ENCODE measurements at regions not wholly inside any gene's neighbourhood (a gene's known extent, or its start where the extent isn't known, plus 50 kb on each side); places are given as distances from the start of the nearest gene placed in this dataset.

DNA sequence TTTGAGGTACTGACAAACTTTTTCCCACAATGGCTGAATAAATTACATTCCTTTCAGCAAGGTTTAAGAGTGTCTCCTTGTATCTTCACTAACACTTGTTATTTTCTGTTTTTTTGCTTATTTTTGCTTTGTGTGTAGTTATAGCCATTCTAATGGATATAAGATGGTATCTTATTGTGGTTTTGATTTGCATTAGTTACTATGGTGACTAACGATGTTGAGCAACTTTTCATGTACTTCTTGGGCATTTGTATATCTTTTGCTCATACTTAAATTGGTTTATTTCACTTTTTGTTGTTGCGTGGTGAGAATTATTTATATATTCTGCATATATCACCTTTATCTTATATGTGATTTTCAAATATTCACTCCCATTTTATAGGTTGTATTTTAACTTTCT lies 79.9 kb upstream of the FSIP2 start:
- Histone ChIP-seq H2AK5ac (ENCODE audit: low read depth, low read length) (no peak overlapping the region), H3K14ac (ENCODE audit: insufficient read length) (no peak overlapping the region), H4K8ac (ENCODE audit: extremely low read depth, insufficient read depth, low read length) (no peak overlapping the region), H3K9ac (replicated peaks in 1 of 4; ENCODE audit: extremely low read depth in 1 of 4, low read depth in 3 of 4, low read length in 3 of 4) (no peak overlapping the region), H3K9me3 (ENCODE audit: insufficient read depth in 2 of 2, low read depth in 1 of 2, low read length in 1 of 2) (no peaks in the 10 kb centered on the region), H3K4me1 (replicated peaks in 1 of 4; ENCODE audit: control insufficient read depth in 3 of 4, insufficient read depth in 4 of 4, low read length in 3 of 4) (no peaks in the 10 kb centered on the region), H3K56ac (replicated peaks; ENCODE audit: insufficient read length, low read depth, low read length) (no peak overlapping the region), H3K27ac (ENCODE audit: low read depth, low read length) (no peak overlapping the region), H3K27me3 (replicated peaks in 1 of 4; ENCODE audit: control insufficient read depth in 3 of 4, extremely low read depth in 1 of 4, insufficient read depth in 3 of 4, low read length in 3 of 4) (no peaks in the 10 kb centered on the region), H3K23me2 (ENCODE audit: low read depth, low read length) (no peaks in the 10 kb centered on the region), H4K5ac (ENCODE audit: insufficient read length, low read depth, low read length) (no peak overlapping the region), H3K36me3 (ENCODE audit: control insufficient read depth in 2 of 4, insufficient read depth in 4 of 4, low read length in 3 of 4) (no peaks in the 10 kb centered on the region), H2AFZ (ENCODE audit: low read length) (no peak overlapping the region), H2BK5ac (ENCODE audit: low read depth, low read length) (no peak overlapping the region), H3K79me2 (ENCODE audit: control insufficient read depth in 1 of 2, insufficient read depth in 2 of 2, low read length in 2 of 2) (no peaks in the 10 kb centered on the region), H2BK20ac (ENCODE audit: low read length) (no peak overlapping the region), H2BK15ac (ENCODE audit: low read length) (no peak overlapping the region), H2BK12ac (ENCODE audit: low read depth, low read length) (no peak overlapping the region), H3K18ac (ENCODE audit: extremely low read depth, low read length) (no peak overlapping the region), H2BK120ac (replicated peaks; ENCODE audit: low read depth, low read length) (no peak overlapping the region), H4K20me1 (replicated peaks in 1 of 2; ENCODE audit: control insufficient read depth in 1 of 2, insufficient read depth in 2 of 2, low read length in 2 of 2) (no peaks in the 10 kb centered on the region), H3K79me1 (ENCODE audit: low read depth, low read length) (no peaks in the 10 kb centered on the region), H3K23ac (ENCODE audit: insufficient read length) (no peak overlapping the region), H3K4me3 (ENCODE audit: extremely low read depth in 1 of 4, insufficient read depth in 2 of 4, low read depth in 3 of 4, low read length in 4 of 4) (no peak overlapping the region), H3K4me2 (ENCODE audit: insufficient read depth in 1 of 2, low read depth in 2 of 2, low read length in 2 of 2) (no peak overlapping the region), H3K4ac (replicated peaks; ENCODE audit: insufficient read length, low read depth, low read length) (no peak overlapping the region), H4K91ac (replicated peaks; ENCODE audit: insufficient read length, low read length) (no peak overlapping the region)
- DNase-seq (ENCODE audit: low read depth in 1 of 2, low spot score in 2 of 2) (no peak), FAIRE-seq (no peak)
- WGBS, 2 experiments (ENCODE audit: extremely low coverage in 1 of 2, insufficient coverage in 1 of 2, insufficient read length in 1 of 2, insufficient replicate concordance in 2 of 2, low coverage in 1 of 2, low lambda C conversion rate in 2 of 2, missing lambda C conversion rate in 1 of 2) = 89% methylated on average over 2 of the region's 2 CpGs; no CpG with 5 or more reads in 1 of the 2 experiments
- CTCF ChIA-PET (ENCODE audit: partially characterized antibody) = no interaction called here
- POLR2A ChIA-PET (ENCODE audit: partially characterized antibody) = interaction anchor here (0.8 kb wide), 1 partner anchor 14 kb away, joined by 3 read pairs; no protein-coding TSS in a partner anchor
- TF ChIP-seq CEBPB (IDR thresholded peaks at IDR 0.05; ENCODE audit: low read depth, low read length) = 0 out of 2 replicates have a peak, but pooled peaks have one; percentile 17
- no peak for TF ChIP-seq SIRT6 (IDR thresholded peaks at IDR 0.05; ENCODE audit: low read length)

All from H1 (cell line).